Keratinocyte (primary cell): ENCODE measurements at regions not wholly inside any gene's neighbourhood (a gene's known extent, or its start where the extent isn't known, plus 50 kb on each side); places are given as distances from the start of the nearest gene placed in this dataset.

Source experiments
- EZH2 ChIP-seq: IDR thresholded peaks from one replicate; pipeline ENCODE4 v1.6.1; 2012; ENCODE audit warnings: inconsistent platforms, mild to moderate bottlenecking, low read length, moderate library complexity
- TF ChIP-seq, protein P1 (sequence below), 3 experiments: IDR thresholded peaks in 1 of 3; conservative IDR thresholded peaks in 1 of 3; optimal IDR thresholded peaks in 1 of 3; 2 replicates in 2 of 3; 3 replicates in 1 of 3; pipeline versions ENCODE3 to v1.5.1; 2011; ENCODE audit warnings: low read length in 3 of 3, mild to moderate bottlenecking in 3 of 3, moderate library complexity in 2 of 3, control low read depth in 1 of 3, inconsistent platforms in 1 of 3; ENCODE audit not compliant: insufficient read depth in 2 of 3; ENCODE audit errors: extremely low read depth in 1 of 3

DNA sequence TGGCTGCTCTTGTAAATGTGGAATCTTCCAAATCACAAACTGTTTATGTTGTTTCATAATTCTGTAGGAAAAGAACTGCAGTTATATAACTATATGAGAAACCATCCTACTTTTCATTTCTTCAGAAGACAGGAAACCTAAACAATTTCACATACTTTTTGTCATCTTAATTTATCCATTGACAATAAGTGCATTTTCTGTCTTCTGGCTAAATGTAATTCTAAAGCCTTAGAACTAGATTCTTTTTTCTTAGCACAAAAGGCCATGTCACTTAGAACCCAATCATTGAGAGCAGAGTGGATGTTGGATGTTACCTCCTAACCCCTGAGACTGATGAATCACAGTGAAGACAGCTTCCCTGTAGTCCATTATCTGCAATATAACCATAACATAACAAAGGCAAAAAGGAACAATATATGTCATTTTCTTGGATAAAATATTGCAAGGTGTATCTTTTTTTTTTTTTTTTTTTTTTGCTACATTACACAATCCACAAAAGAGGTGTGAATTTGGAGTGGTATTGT lies 410.2 kb upstream of the PRMT6 start:
- TF ChIP-seq, protein P1, sequence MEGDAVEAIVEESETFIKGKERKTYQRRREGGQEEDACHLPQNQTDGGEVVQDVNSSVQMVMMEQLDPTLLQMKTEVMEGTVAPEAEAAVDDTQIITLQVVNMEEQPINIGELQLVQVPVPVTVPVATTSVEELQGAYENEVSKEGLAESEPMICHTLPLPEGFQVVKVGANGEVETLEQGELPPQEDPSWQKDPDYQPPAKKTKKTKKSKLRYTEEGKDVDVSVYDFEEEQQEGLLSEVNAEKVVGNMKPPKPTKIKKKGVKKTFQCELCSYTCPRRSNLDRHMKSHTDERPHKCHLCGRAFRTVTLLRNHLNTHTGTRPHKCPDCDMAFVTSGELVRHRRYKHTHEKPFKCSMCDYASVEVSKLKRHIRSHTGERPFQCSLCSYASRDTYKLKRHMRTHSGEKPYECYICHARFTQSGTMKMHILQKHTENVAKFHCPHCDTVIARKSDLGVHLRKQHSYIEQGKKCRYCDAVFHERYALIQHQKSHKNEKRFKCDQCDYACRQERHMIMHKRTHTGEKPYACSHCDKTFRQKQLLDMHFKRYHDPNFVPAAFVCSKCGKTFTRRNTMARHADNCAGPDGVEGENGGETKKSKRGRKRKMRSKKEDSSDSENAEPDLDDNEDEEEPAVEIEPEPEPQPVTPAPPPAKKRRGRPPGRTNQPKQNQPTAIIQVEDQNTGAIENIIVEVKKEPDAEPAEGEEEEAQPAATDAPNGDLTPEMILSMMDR (optimal IDR thresholded peaks at IDR 0.05 in 1 of 3, IDR thresholded peaks at IDR 0.05 in 1 of 3, conservative IDR thresholded peaks at IDR 0.05 in 1 of 3; ENCODE audit: extremely low read depth in 1 of 3, insufficient read depth in 2 of 3, low read length in 3 of 3): no peak
- TF ChIP-seq EZH2: no peak
